Neural progenitor cell (in vitro differentiated cells): ENCODE measurements at regions not wholly inside any gene's neighbourhood (a gene's known extent, or its start where the extent isn't known, plus 50 kb on each side); places are given as distances from the start of the nearest gene placed in this dataset.

ENCODE experiments used
- DNase-seq: peaks from one replicate; pipeline ENCODE4 v3.0.0-alpha.2; 2016; ENCODE audit warnings: low spot score
- H2AFZ ChIP-seq: fragments of 200-600 bp; sonication (generic); replicated peaks from 2 replicates; pipeline ENCODE4 v1.6.1; 2016; ENCODE audit warnings: antibody characterized with exemption
- H3F3A ChIP-seq: fragments of 200-600 bp; sonication (generic); 2 replicates; pipeline ENCODE4 v1.6.1; 2016; ENCODE audit warnings: antibody characterized with exemption, low read depth
- H3K27ac ChIP-seq: fragments of 200-600 bp; sonication (generic); 2 replicates; pipeline ENCODE4 v1.5.1; 2016; ENCODE audit warnings: mild to moderate bottlenecking
- H3K27me3 ChIP-seq: fragments of 200-600 bp; sonication (generic); 2 replicates; pipeline ENCODE4 v1.6.1; 2016; ENCODE audit warnings: mild to moderate bottlenecking, moderate library complexity
- H3K36me3 ChIP-seq: fragments of 200-600 bp; sonication (generic); 2 replicates; pipeline ENCODE4 v1.5.1; 2016
- H3K4me1 ChIP-seq: fragments of 200-600 bp; sonication (generic); 2 replicates; pipeline ENCODE4 v1.6.1; 2016; ENCODE audit warnings: mixed run types
- H3K4me2 ChIP-seq: fragments of 200-600 bp; sonication (generic); 2 replicates; pipeline ENCODE4 v1.6.1; 2016
- H3K4me3 ChIP-seq: fragments of 200-600 bp; sonication (generic); 2 replicates; pipeline ENCODE4 v1.5.1; 2016
- H3K79me2 ChIP-seq: fragments of 200-600 bp; sonication (generic); 2 replicates; pipeline ENCODE4 v1.6.1; 2016; ENCODE audit warnings: low read depth
- H3K9ac ChIP-seq: fragments of 200-600 bp; sonication (generic); 2 replicates; pipeline ENCODE4 v1.6.1; 2016
- H3K9me3 ChIP-seq: fragments of 200-600 bp; sonication (generic); 2 replicates; pipeline ENCODE4 v1.5.1; 2016; ENCODE audit warnings: low read depth
- H4K20me1 ChIP-seq: fragments of 200-600 bp; sonication (generic); 2 replicates; pipeline ENCODE4 v1.6.1; 2016; ENCODE audit warnings: low read depth
- H3K27ac Mint-ChIP-seq: 3 replicates; pipeline ENCODE4 v1.8.0; 2021; ENCODE audit warnings: mixed read lengths
- H3K27me3 Mint-ChIP-seq: 2 replicates; pipeline ENCODE4 v1.8.0; 2022; ENCODE audit warnings: low read depth, mild to moderate bottlenecking, inconsistent platforms, moderate library complexity, mixed read lengths; ENCODE audit not compliant: insufficient read depth
- H3K36me3 Mint-ChIP-seq: 3 replicates; pipeline ENCODE4 v1.8.0; 2021; ENCODE audit warnings: mixed read lengths
- H3K4me1 Mint-ChIP-seq: 3 replicates; pipeline ENCODE4 v1.8.0; 2021; ENCODE audit warnings: mixed read lengths
- H3K4me3 Mint-ChIP-seq: 3 replicates; pipeline ENCODE4 v1.8.0; 2021; ENCODE audit warnings: mild to moderate bottlenecking, moderate library complexity, mixed read lengths
- H3K9me3 Mint-ChIP-seq: 3 replicates; pipeline ENCODE4 v1.8.0; 2020; ENCODE audit warnings: mixed read lengths
- EZH2 ChIP-seq: fragments of 200-600 bp; sonication (generic); IDR thresholded peaks from 2 replicates; pipeline ENCODE4 v1.6.1; 2017; ENCODE audit warnings: antibody characterized with exemption, mild to moderate bottlenecking, moderate library complexity
- EZH2phosphoT487 ChIP-seq: fragments of 200-600 bp; sonication (generic); IDR thresholded peaks from 2 replicates; pipeline ENCODE4 v1.6.1; 2017; ENCODE audit warnings: antibody characterized with exemption
- TF ChIP-seq, protein P1 (sequence below): fragments of 200-600 bp; sonication (generic); IDR thresholded peaks from 2 replicates; pipeline ENCODE4 v1.5.1; 2017; ENCODE audit warnings: antibody characterized with exemption, mild to moderate bottlenecking

DNA sequence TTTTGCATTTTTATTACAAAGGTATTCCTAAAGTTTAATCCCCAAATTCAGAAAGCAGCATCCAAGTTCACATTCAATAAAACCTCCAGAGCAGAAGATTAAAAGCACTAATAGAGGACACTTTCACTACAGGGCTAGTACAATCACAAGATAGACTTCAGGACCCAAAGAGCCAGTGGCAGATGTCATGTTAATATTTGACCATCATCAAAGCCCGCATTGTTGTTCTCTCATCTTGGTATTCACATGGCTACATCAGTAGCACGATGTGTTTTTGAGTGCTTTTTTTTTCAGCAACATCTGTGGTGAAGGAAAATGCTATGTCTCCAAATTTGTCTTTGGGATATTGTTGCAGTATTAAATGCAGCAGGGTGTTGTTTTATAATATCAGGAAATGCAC lies 134.3 kb downstream of the ARL4A start:
- no peak for DNase-seq
- Mint-ChIP-seq H3K27me3 (no peaks in the 10 kb centered on the region), H3K9me3 (peaks cover 11% of the 10 kb centered on the region), H3K4me1 (no peaks in the 10 kb centered on the region), H3K4me3 (no peak overlapping the region), H3K36me3 (no peaks in the 10 kb centered on the region), H3K27ac (no peak overlapping the region)
- Histone ChIP-seq H3K27ac (no peak overlapping the region), H3K9ac (no peak overlapping the region), H3K36me3 (no peaks in the 10 kb centered on the region), H3K4me1 (peaks cover 6% of the 10 kb centered on the region), H3K4me2 (no peak overlapping the region), H3K4me3 (no peak overlapping the region), H3K79me2 (no peaks in the 10 kb centered on the region), H2AFZ (no peak overlapping the region), H4K20me1 (no peaks in the 10 kb centered on the region), H3K27me3 (no peaks in the 10 kb centered on the region), H3K9me3 (no peaks in the 10 kb centered on the region), H3F3A (no peaks in the 10 kb centered on the region)
- TF ChIP-seq, protein P1, sequence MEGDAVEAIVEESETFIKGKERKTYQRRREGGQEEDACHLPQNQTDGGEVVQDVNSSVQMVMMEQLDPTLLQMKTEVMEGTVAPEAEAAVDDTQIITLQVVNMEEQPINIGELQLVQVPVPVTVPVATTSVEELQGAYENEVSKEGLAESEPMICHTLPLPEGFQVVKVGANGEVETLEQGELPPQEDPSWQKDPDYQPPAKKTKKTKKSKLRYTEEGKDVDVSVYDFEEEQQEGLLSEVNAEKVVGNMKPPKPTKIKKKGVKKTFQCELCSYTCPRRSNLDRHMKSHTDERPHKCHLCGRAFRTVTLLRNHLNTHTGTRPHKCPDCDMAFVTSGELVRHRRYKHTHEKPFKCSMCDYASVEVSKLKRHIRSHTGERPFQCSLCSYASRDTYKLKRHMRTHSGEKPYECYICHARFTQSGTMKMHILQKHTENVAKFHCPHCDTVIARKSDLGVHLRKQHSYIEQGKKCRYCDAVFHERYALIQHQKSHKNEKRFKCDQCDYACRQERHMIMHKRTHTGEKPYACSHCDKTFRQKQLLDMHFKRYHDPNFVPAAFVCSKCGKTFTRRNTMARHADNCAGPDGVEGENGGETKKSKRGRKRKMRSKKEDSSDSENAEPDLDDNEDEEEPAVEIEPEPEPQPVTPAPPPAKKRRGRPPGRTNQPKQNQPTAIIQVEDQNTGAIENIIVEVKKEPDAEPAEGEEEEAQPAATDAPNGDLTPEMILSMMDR = no peak
- TF ChIP-seq EZH2 (no peak), EZH2phosphoT487 (no peak)

DNA sequence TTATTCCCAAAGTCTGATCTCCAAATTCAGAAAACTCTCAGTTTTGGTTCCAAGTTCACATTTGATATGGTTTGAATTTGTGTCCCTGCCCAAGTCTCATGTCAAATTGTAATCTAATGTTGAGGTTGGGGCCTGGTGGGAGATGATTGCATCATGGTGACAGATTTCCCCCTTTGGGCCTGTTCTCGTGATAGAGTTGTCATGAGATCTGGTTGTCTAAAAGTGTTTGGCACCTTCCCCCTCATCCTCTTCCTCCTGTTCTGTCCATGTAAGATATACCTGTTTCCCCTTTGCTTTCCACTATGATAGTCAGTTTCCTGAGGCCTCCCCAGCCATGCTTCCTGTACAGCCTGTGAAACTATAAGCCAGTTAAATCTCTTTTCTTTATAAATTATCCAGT lies 138.6 kb downstream of the ARL4A start:
- TF ChIP-seq, protein P1 = no peak
- TF ChIP-seq EZH2 (no peak), EZH2phosphoT487 (no peak)
- Mint-ChIP-seq H3K4me3 (no peak overlapping the region), H3K4me1 (no peaks in the 10 kb centered on the region), H3K36me3 (no peaks in the 10 kb centered on the region), H3K27me3 (no peaks in the 10 kb centered on the region), H3K9me3 (peaks cover 11% of the 10 kb centered on the region), H3K27ac (no peak overlapping the region)
- Histone ChIP-seq H3K9me3 (no peaks in the 10 kb centered on the region), H2AFZ (peak overlapping the region; percentile 34), H3K4me2 (no peak overlapping the region), H3K36me3 (no peaks in the 10 kb centered on the region), H3K27ac (no peak overlapping the region), H4K20me1 (no peaks in the 10 kb centered on the region), H3K9ac (no peak overlapping the region), H3K79me2 (no peaks in the 10 kb centered on the region), H3K4me1 (peaks cover 2% of the 10 kb centered on the region), H3K4me3 (no peak overlapping the region), H3F3A (no peaks in the 10 kb centered on the region), H3K27me3 (no peaks in the 10 kb centered on the region)
- no peak for DNase-seq

DNA sequence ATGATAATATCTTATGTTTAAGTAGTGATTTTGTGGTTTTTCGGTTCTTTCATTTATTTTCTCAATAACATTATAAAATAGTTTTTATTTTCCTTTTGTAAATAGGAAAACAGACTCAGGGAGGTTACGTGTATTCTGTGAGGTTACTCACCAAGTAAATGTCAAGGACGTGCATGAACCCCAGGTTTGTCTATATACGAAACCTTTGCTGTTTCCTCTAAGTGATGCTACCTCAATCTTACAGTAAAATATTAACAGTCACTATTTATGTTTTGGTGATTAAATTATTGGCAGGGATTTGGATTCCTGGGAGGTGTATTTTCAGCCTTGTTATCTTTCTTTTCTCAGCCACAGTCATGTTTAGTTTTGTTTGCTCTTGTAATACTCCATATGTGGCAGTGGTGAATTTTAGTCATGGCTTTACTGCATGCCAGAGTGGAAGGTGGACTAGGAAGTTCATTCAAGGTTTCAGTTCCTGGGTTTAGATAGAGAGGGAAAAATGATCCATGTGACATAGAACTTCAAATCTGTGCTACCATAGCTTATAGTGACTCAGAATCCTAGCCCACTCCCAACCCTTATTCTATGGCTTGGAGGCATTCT lies 139.9 kb downstream of the ARL4A start:
- no peak for DNase-seq
- Mint-ChIP-seq H3K36me3 (no peaks in the 10 kb centered on the region), H3K27me3 (no peaks in the 10 kb centered on the region), H3K9me3 (peaks cover 11% of the 10 kb centered on the region), H3K4me1 (no peaks in the 10 kb centered on the region), H3K4me3 (no peak overlapping the region), H3K27ac (no peak overlapping the region)
- Histone ChIP-seq H3K4me2 (no peak overlapping the region), H3K27ac (no peak overlapping the region), H3K4me1 (no peaks in the 10 kb centered on the region), H3K9ac (no peak overlapping the region), H3K27me3 (no peaks in the 10 kb centered on the region), H3K79me2 (no peaks in the 10 kb centered on the region), H3F3A (no peaks in the 10 kb centered on the region), H2AFZ (no peak overlapping the region), H3K4me3 (no peak overlapping the region), H3K36me3 (no peaks in the 10 kb centered on the region), H3K9me3 (no peaks in the 10 kb centered on the region), H4K20me1 (no peaks in the 10 kb centered on the region)
- TF ChIP-seq, protein P1 = no peak
- no peak for TF ChIP-seq EZH2phosphoT487
